ENCODE measurements at regions not wholly inside any gene's neighbourhood (a gene's known extent, or its start where the extent isn't known, plus 50 kb on each side); places are given as distances from the start of the nearest gene placed in this dataset.

GRCh38 chr9:108544866-108545265, 310.9 kb downstream of the ACTL7B start (continued):
- TF ChIP-seq MAX (IDR thresholded peaks at IDR 0.05) (no peak), EGR1 (IDR thresholded peaks at IDR 0.05; ENCODE audit: low read depth) (no peak), SIN3A (IDR thresholded peaks at IDR 0.05; ENCODE audit: low read depth) (no peak)

- peak overlapping the region; percentile 53 for H3K4me2 ChIP-seq (ENCODE audit: low read length)
- no peaks in the 10 kb centered on the region for H4K20me1 ChIP-seq (ENCODE audit: insufficient read depth)
- H3K36me3 ChIP-seq (ENCODE audit: control insufficient read depth in 1 of 2, insufficient read depth in 2 of 2, low read length in 2 of 2): no peaks in the 10 kb centered on the region
- CTCF ChIA-PET: interaction anchor here (0.7 to 0.8 kb wide), 2 partner anchors 9 to 10 kb away, joined by 3 read pairs; no protein-coding TSS in a partner anchor
- no peaks in the 10 kb centered on the region for H3K79me2 ChIP-seq (ENCODE audit: insufficient read depth, low read length)
- no peaks in the 10 kb centered on the region for H3K27me3 ChIP-seq (ENCODE audit: insufficient read depth, low read length)
- no TSS peak for BruUV-seq (replicated peaks)
- H3K9me3 ChIP-seq (ENCODE audit: control insufficient read depth in 1 of 2, insufficient read depth in 1 of 2, low read depth in 1 of 2, low read length in 2 of 2): no peaks in the 10 kb centered on the region
- RAD21 ChIA-PET (ENCODE audit: low non-redundant PET in 1 of 2, low total read pairs in 2 of 2, uncharacterized antibody in 2 of 2, unreplicated experiment in 2 of 2): no interaction called here
- ATAC-seq (peak; percentile 94), DNase-seq (ENCODE audit: low read depth, low spot score) (no peak)
- H3K4me3 ChIP-seq (replicated peaks in 1 of 2; ENCODE audit: low read depth in 1 of 2, low read length in 2 of 2): no peak overlapping the region
- no peak overlapping the region for H3K9ac ChIP-seq (ENCODE audit: low read length)
- peak; percentile 74 for TF ChIP-seq EGR1 (IDR thresholded peaks at IDR 0.05; ENCODE audit: low read depth)
- no peak for TF ChIP-seq EZH2 (IDR thresholded peaks at IDR 0.05)
- peak; percentile 41; the same call in 1 of the 2 replicates for TF ChIP-seq SP1 (IDR thresholded peaks at IDR 0.05; ENCODE audit: low read depth)
- TF ChIP-seq MAX (IDR thresholded peaks at IDR 0.05): peak; percentile 91
- 0 out of 2 replicates have a peak, but pooled peaks have one; percentile 27 for TF ChIP-seq CEBPB (IDR thresholded peaks at IDR 0.05; ENCODE audit: low read depth)
- H2AFZ ChIP-seq (ENCODE audit: low read depth, low read length, poor library complexity, severe bottlenecking): peak overlapping the region; percentile 46
- no peak overlapping the region for H3K27ac ChIP-seq (ENCODE audit: low read depth, low read length)
- intact Hi-C loops (cut with micrococcal nuclease): no loop called here
- POLR2A ChIA-PET: no interaction called here
- H3K4me1 ChIP-seq (ENCODE audit: control insufficient read depth in 1 of 2, insufficient read depth in 2 of 2, low read length in 2 of 2): peaks cover 0 to 21% of the 10 kb centered on the region in 2 experiments; a peak in 3 of 4 replicates
- no peaks in the 10 kb centered on the region for H3K9me2 ChIP-seq (ENCODE audit: insufficient read depth)
These were observed 312.5 kb downstream of the ACTL7B start for GRCh38 chr9:108543251-108543778.

GRCh38 chr9:108537756-108538155, 318.0 kb downstream of the ACTL7B start:
- Histone ChIP-seq H3K79me2 (ENCODE audit: insufficient read depth, low read length) (no peaks in the 10 kb centered on the region), H3K9me2 (ENCODE audit: insufficient read depth) (no peaks in the 10 kb centered on the region), H3K36me3 (ENCODE audit: control insufficient read depth in 1 of 2, insufficient read depth in 2 of 2, low read length in 2 of 2) (no peaks in the 10 kb centered on the region), H3K4me3 (replicated peaks in 1 of 2; ENCODE audit: low read depth in 1 of 2, low read length in 2 of 2) (no peak overlapping the region), H3K4me2 (ENCODE audit: low read length) (no peak overlapping the region), H3K9ac (ENCODE audit: low read length) (no peak overlapping the region), H2AFZ (ENCODE audit: low read depth, low read length, poor library complexity, severe bottlenecking) (no peak overlapping the region), H3K27ac (ENCODE audit: low read depth, low read length) (no peak overlapping the region), H3K4me1 (ENCODE audit: control insufficient read depth in 1 of 2, insufficient read depth in 2 of 2, low read length in 2 of 2) (peaks cover 0 to 26% of the 10 kb centered on the region in 2 experiments; a peak in 3 of 4 replicates), H4K20me1 (ENCODE audit: insufficient read depth) (no peaks in the 10 kb centered on the region), H3K9me3 (ENCODE audit: control insufficient read depth in 1 of 2, insufficient read depth in 1 of 2, low read depth in 1 of 2, low read length in 2 of 2) (no peaks in the 10 kb centered on the region), H3K27me3 (ENCODE audit: insufficient read depth, low read length) (no peaks in the 10 kb centered on the region)
- CTCF ChIA-PET: no interaction called here
- DNase-seq (ENCODE audit: low read depth, low spot score) (no peak), ATAC-seq (no peak)
- RAD21 ChIA-PET (ENCODE audit: low non-redundant PET in 1 of 2, low total read pairs in 2 of 2, uncharacterized antibody in 2 of 2, unreplicated experiment in 2 of 2): no interaction called here
- intact Hi-C loops (cut with micrococcal nuclease): no loop called here
- BruUV-seq (replicated peaks): no TSS peak
- POLR2A ChIA-PET: no interaction called here
- TF ChIP-seq POLR2A (IDR thresholded peaks at IDR 0.05; ENCODE audit: borderline replicate concordance, extremely low read depth, insufficient read depth, insufficient read length) (no peak), ELF1 (IDR thresholded peaks at IDR 0.05; ENCODE audit: borderline replicate concordance, low read depth) (no peak), REST (IDR thresholded peaks at IDR 0.05; ENCODE audit: low read depth) (no peak), SIN3A (IDR thresholded peaks at IDR 0.05; ENCODE audit: low read depth) (no peak), YY1 (IDR thresholded peaks at IDR 0.05; ENCODE audit: extremely low read depth, insufficient replicate concordance, low read depth, low read length) (no peak), CTCF (IDR thresholded peaks at IDR 0.05 in 2 of 3, conservative IDR thresholded peaks at IDR 0.05 in 1 of 3; ENCODE audit: borderline replicate concordance in 1 of 3, insufficient read depth in 1 of 3, low read depth in 2 of 3, low read length in 2 of 3) (no peak), SP1 (IDR thresholded peaks at IDR 0.05; ENCODE audit: low read depth) (no peak), ZNF274 (IDR thresholded peaks at IDR 0.05; ENCODE audit: low read depth, low read length) (no peak), EGR1 (IDR thresholded peaks at IDR 0.05; ENCODE audit: low read depth) (no peak)

All from HCT116 (cell line).